ENCODE measurements at regions not wholly inside any gene's neighbourhood (a gene's known extent, or its start where the extent isn't known, plus 50 kb on each side); places are given as distances from the start of the nearest gene placed in this dataset.
"Not testable (repeated sequence)": the region's sequence is repeated elsewhere in the genome, so short reads cannot be mapped to it uniquely, and the experiment has no call there.

DNA sequence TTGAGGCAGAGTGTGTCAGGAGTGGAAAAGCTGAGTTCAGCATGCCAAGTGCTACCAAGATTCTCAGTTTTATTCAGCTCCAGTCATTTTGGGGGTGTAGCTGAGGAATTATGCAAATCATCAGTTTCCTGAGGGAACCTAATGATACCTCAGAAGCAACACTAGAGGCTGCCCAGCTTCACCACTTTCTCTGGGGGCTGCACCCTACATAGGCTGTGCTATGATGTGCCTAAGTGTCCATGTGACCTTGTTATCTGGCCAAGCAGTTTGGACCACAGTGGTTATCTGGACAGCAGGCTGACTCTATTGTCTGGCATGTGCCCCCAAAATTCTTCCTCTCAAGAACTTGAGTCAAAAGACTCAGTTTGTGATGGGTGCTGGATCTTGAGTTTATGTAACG lies 374.6 kb upstream of the SYNCRIP start:
- Histone ChIP-seq H3K36me3 (no peaks in the 10 kb centered on the region), H3K27me3 (no peaks in the 10 kb centered on the region), H3K4me3 (no peak overlapping the region), H3K9me3 (no peaks in the 10 kb centered on the region), H3K27ac (no peak overlapping the region), H3K4me1 (no peaks in the 10 kb centered on the region)
- TF ChIP-seq POLR2A (IDR thresholded peaks at IDR 0.05) = no peak
- TF ChIP-seq, protein P1, sequence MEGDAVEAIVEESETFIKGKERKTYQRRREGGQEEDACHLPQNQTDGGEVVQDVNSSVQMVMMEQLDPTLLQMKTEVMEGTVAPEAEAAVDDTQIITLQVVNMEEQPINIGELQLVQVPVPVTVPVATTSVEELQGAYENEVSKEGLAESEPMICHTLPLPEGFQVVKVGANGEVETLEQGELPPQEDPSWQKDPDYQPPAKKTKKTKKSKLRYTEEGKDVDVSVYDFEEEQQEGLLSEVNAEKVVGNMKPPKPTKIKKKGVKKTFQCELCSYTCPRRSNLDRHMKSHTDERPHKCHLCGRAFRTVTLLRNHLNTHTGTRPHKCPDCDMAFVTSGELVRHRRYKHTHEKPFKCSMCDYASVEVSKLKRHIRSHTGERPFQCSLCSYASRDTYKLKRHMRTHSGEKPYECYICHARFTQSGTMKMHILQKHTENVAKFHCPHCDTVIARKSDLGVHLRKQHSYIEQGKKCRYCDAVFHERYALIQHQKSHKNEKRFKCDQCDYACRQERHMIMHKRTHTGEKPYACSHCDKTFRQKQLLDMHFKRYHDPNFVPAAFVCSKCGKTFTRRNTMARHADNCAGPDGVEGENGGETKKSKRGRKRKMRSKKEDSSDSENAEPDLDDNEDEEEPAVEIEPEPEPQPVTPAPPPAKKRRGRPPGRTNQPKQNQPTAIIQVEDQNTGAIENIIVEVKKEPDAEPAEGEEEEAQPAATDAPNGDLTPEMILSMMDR (IDR thresholded peaks at IDR 0.05) = no peak
- DNase-seq = no peak
- intact Hi-C loops (cut with DNase I; ENCODE audit: low total_unique reads) = no loop called here

DNA sequence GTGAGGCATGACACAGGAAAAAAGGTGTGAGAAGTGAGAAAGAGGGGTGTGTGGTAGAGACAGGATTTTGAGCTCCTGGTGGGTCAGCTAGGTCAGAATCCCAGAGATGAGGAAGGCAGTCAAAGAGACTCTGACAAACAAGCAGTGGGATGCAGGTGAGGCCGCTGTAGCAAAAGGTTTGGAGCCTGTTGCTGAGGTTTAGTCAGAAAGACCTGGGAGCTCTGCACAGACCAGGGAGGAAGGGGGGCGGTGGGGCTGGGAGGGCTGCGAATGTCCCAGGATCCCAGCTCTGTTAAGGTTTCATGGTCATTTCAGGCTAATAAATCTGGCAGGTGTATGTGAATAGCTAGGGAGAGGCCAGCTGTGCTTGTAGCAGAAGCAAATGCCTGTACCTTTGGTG lies 373.9 kb upstream of the SYNCRIP start:
- TF ChIP-seq POLR2A (IDR thresholded peaks at IDR 0.05) = no peak
- TF ChIP-seq, protein P1 (IDR thresholded peaks at IDR 0.05) = no peak
- intact Hi-C loops (cut with DNase I; ENCODE audit: low total_unique reads) = no loop called here
- Histone ChIP-seq H3K4me1 (no peaks in the 10 kb centered on the region), H3K27me3 (no peaks in the 10 kb centered on the region), H3K36me3 (no peaks in the 10 kb centered on the region), H3K9me3 (no peaks in the 10 kb centered on the region), H3K4me3 (no peak overlapping the region), H3K27ac (no peak overlapping the region)
- DNase-seq = no peak

DNA sequence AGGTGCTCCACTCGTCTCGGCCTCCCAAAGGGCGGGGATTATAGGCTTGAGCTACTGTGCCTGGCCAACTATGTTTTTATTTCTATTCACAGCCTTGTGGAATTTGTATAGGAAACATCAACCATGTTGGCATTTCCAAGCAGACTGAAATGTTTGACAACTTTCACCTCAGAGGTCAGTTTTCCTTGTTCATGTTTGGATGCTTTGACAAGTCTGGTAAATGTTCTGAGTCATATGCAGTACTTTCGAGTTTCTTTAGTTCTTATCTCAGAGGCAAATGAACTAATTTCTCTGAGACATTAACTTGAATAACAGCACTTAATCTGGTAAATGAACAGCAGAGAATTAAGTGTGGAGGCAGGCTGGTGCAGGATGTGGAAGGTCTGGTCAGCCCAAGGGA lies 373.4 kb upstream of the SYNCRIP start:
- H3K27ac ChIP-seq = no peak overlapping the region
- H3K4me1 ChIP-seq = no peaks in the 10 kb centered on the region
- DNase-seq = no peak
- TF ChIP-seq, protein P1 (IDR thresholded peaks at IDR 0.05) = no peak
- no peak for TF ChIP-seq POLR2A (IDR thresholded peaks at IDR 0.05)
- intact Hi-C loops (cut with DNase I; ENCODE audit: low total_unique reads) = no loop called here
- H3K36me3 ChIP-seq = no peaks in the 10 kb centered on the region
- H3K27me3 ChIP-seq = no peaks in the 10 kb centered on the region
- H3K9me3 ChIP-seq = no peaks in the 10 kb centered on the region
- H3K4me3 ChIP-seq = no peak overlapping the region

DNA sequence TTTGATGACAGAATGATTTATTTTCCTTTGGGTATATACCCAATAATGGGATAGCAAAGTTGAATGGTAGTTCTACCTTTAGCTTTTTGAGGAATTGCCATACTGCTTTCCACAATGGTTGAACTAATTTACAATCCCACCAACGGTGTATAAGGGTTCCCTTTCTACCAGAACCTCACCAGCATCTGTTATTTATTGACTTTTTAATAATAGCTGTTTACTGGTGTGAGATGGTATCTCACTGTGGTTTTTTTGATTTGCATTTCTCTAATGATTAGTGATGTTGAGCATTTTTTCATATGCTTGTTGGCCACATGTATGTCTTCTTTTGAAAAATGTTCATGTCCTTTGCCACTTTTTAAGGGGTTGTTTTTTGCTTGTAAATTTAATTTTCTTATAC lies 370.3 kb upstream of the SYNCRIP start:
- H3K9me3 ChIP-seq; H3K36me3 ChIP-seq; intact Hi-C loops (cut with DNase I; ENCODE audit: low total_unique reads); H3K27me3 ChIP-seq; DNase-seq; H3K4me1 ChIP-seq; H3K27ac ChIP-seq; H3K4me3 ChIP-seq: not testable (repeated sequence)

DNA sequence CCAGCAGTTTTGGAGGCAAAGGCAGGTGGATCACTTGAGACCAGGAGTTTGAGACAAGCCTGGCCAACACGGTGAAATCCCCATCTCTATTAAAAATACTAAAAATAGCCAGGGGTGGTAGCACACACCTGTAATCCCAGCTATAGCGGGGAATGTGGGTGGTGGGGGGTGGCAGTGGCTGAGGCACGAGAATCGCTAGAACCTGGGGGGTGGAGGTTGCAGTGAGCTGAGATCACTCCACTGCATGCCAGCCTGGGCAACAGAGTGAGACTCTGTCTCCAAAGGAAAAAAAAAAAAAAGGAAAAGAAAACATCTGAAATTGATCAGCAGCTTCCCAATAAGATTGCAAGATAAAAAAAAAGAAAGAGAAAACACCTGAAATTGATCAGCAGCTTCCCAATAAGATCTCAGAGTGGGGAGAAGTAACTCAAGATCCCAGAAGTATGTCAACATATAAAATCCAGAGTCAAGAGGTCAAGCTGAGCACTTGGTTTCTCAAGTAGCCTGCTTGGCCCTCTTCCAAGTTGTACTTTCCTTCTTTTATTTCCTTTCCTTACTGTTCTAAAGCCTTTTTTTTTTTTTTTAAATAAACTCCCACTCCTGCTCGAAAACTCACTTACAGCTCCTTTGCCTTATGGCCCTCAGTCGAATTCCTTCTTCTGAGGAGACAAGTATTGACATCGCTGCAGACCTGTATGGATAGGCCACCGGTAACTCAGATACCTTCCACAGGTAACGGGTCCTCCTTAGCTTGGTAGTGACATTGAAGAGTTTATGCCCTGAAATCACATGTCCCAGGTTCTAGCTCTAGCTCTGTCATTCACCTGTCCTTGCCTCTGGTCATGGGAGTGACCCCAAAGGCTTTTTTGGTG lies 368.5 kb upstream of the SYNCRIP start:
- no peak for TF ChIP-seq POLR2A (IDR thresholded peaks at IDR 0.05)
- TF ChIP-seq, protein P1 (IDR thresholded peaks at IDR 0.05) = no peak
- no peak for DNase-seq
- no peak overlapping the region for H3K27ac ChIP-seq
- no peak overlapping the region for H3K4me3 ChIP-seq
- H3K9me3 ChIP-seq = no peaks in the 10 kb centered on the region
- H3K27me3 ChIP-seq = no peaks in the 10 kb centered on the region
- H3K36me3 ChIP-seq = no peaks in the 10 kb centered on the region
- no peaks in the 10 kb centered on the region for H3K4me1 ChIP-seq
- intact Hi-C loops (cut with DNase I; ENCODE audit: low total_unique reads) = no loop called here
